Mesendoderm (in vitro differentiated cells): ENCODE measurements at regions not wholly inside any gene's neighbourhood (a gene's known extent, or its start where the extent isn't known, plus 50 kb on each side); places are given as distances from the start of the nearest gene placed in this dataset.

Experiments
- DNase-seq: peaks from one replicate; pipeline ENCODE4 v3.0.0; 2013
- H2AK5ac ChIP-seq: 2 replicates; pipeline ENCODE4 v1.6.1; 2013; ENCODE audit warnings: low read length, inconsistent platforms
- H2BK120ac ChIP-seq: 2 replicates; pipeline ENCODE4 v1.6.1; 2013; ENCODE audit warnings: low read depth, mild to moderate bottlenecking, low read length, moderate library complexity, mixed read lengths
- H2BK15ac ChIP-seq: replicated peaks from 2 replicates; pipeline ENCODE4 v1.6.1; 2013; ENCODE audit warnings: low read depth, mild to moderate bottlenecking, moderate library complexity
- H2BK5ac ChIP-seq: 2 replicates; pipeline ENCODE4 v1.6.1; 2013; ENCODE audit warnings: low read length, inconsistent platforms
- H3K18ac ChIP-seq: 2 replicates; pipeline ENCODE4 v1.6.1; 2013; ENCODE audit warnings: mild to moderate bottlenecking, low read length, mixed read lengths
- H3K23ac ChIP-seq: one replicate; pipeline ENCODE4 v1.6.1; 2013; ENCODE audit warnings: low read length
- H3K27ac ChIP-seq: 2 replicates; pipeline ENCODE4 v1.5.1; 2013; ENCODE audit warnings: low read depth, mild to moderate bottlenecking, inconsistent platforms, low read length, moderate library complexity
- H3K27me3 ChIP-seq: 2 replicates; pipeline ENCODE4 v1.6.1; 2013; ENCODE audit warnings: low read length, control low read depth, mild to moderate bottlenecking, inconsistent platforms; ENCODE audit not compliant: insufficient read depth, poor library complexity
- H3K36me3 ChIP-seq: 2 replicates; pipeline ENCODE4 v1.6.1; 2013; ENCODE audit warnings: low read length, inconsistent platforms; ENCODE audit not compliant: control insufficient read depth, insufficient read depth
- H3K4ac ChIP-seq: one replicate; pipeline ENCODE4 v1.6.1; 2013; ENCODE audit warnings: low read depth, mild to moderate bottlenecking, low read length, moderate library complexity
- H3K4me1 ChIP-seq: 2 replicates; pipeline ENCODE4 v1.6.1; 2013; ENCODE audit warnings: low read depth, low read length, inconsistent platforms; ENCODE audit not compliant: control insufficient read depth
- H3K4me2 ChIP-seq: 2 replicates; pipeline ENCODE4 v1.6.1; 2013; ENCODE audit warnings: low read length
- H3K4me3 ChIP-seq: 2 replicates; pipeline ENCODE4 v1.5.1; 2013; ENCODE audit warnings: mild to moderate bottlenecking, low read length
- H3K56ac ChIP-seq: one replicate; pipeline ENCODE4 v1.6.1; 2013; ENCODE audit warnings: low read length
- H3K79me1 ChIP-seq: 2 replicates; pipeline ENCODE4 v1.6.1; 2013; ENCODE audit warnings: low read length, inconsistent platforms
- H3K79me2 ChIP-seq: 2 replicates; pipeline ENCODE4 v1.6.1; 2013; ENCODE audit warnings: mild to moderate bottlenecking, low read length; ENCODE audit not compliant: control insufficient read depth, insufficient read depth
- H3K9ac ChIP-seq: 2 replicates; pipeline ENCODE4 v1.6.1; 2013; ENCODE audit warnings: low read length, inconsistent platforms
- H4K5ac ChIP-seq: one replicate; pipeline ENCODE4 v1.6.1; 2013; ENCODE audit warnings: low read length
- H4K8ac ChIP-seq: one replicate; pipeline ENCODE4 v1.6.1; 2013; ENCODE audit warnings: low read depth, mild to moderate bottlenecking, control low read depth, low read length, moderate library complexity
- WGBS: extraction: QIAGEN DNeasy Blood & Tissue Kit; methylation state at CpG from one replicate; pipeline ENCODE4 v1.1.7; 2013; ENCODE audit warnings: low lambda C conversion rate, missing lambda C conversion rate; ENCODE audit not compliant: insufficient coverage; ENCODE audit errors: extremely low coverage; 5-methylcytosine and 5-hydroxymethylcytosine counted together

DNA sequence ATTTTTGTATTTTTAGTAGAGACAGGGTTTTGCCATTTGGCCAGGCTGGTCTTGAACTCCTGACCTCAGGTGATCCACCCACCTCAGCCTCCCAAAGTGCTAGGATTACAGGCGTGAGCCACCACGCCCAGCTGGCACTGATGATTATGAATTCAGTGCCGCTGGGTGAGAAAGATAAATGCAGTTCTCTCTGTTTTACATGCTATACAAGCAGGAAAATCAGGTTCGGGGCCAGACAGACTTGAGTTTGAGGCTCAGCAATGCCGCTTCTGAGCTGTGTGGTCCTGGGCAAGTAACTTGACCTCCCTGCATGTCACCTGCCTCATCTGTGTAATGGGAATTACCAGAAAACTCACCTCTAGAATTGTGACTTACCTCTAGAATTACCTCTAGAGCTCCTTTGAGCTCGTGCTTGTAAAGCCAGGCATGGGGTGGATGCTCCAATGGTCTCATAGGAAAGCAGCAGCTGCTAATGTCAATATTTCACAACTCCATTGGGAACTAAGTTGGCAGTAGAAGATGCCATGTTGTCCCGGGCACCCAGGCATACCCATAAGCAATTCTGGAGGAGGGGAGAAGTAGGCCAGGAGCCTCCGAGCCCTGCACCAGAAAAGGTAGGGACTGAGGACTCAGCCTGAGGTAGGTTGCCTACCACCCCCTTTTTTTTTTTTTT is 119.8 kb upstream of the SLC25A33 start:
- Histone ChIP-seq H3K4me3 (no peak overlapping the region), H2BK120ac (no peak overlapping the region), H3K23ac (no peak overlapping the region), H3K27ac (no peak overlapping the region), H3K36me3 (no peaks in the 10 kb centered on the region), H3K79me2 (no peaks in the 10 kb centered on the region), H3K4me2 (no peak overlapping the region), H4K8ac (no peak overlapping the region), H3K4me1 (no peaks in the 10 kb centered on the region), H3K79me1 (no peaks in the 10 kb centered on the region), H2BK5ac (no peak overlapping the region), H3K9ac (no peak overlapping the region), H2BK15ac (no peak overlapping the region), H3K27me3 (no peaks in the 10 kb centered on the region), H2AK5ac (no peak overlapping the region), H3K4ac (no peak overlapping the region), H3K56ac (no peak overlapping the region), H3K18ac (no peak overlapping the region), H4K5ac (no peak overlapping the region)
- no CpG with 5 or more reads among the region's 8 CpGs for WGBS
- no peak for DNase-seq

DNA sequence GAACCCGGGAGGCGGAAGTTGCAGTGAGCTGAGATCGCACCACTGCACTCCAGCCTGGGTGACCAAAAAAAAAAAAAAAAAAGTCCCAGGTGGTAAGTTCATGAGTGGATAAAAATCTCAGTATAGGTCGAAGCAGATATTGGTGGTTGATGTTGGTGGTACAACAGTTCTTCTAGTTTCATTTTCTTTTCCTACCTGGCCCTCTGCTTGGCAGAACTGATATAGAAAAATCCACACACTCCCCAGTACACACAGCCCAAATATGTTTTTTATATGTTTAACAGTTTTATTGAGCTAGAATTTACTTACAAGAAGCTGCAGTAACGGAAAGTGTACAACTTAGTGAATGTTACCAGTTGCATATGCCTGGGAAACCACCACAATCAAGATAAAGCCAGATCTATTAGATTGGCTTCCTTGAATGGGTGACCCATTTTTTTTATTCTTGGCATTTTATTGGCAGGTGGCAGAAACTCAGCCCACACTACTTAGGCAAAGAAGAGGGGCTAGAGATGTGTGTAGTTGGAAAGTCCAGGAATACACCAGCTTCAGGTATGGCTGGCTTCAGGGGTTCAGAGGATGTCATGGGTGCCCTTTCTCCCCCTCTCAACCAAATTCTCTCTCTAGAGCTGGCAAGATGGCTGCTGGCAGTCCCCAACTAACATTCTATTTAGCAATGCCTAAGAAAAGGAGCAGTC is 118.3 kb upstream of the SLC25A33 start:
- no peak overlapping the region for H3K56ac ChIP-seq
- H3K23ac ChIP-seq, result no peak overlapping the region
- H3K27ac ChIP-seq, result no peak overlapping the region
- H3K4me3 ChIP-seq, result no peak overlapping the region
- no peak overlapping the region for H2BK15ac ChIP-seq
- no peak overlapping the region for H2AK5ac ChIP-seq
- no peak overlapping the region for H4K5ac ChIP-seq
- H3K79me2 ChIP-seq, result no peaks in the 10 kb centered on the region
- H3K79me1 ChIP-seq, result no peaks in the 10 kb centered on the region
- no peak overlapping the region for H2BK5ac ChIP-seq
- H2BK120ac ChIP-seq, result no peak overlapping the region
- H3K9ac ChIP-seq, result no peak overlapping the region
- WGBS, result no CpG with 5 or more reads among the region's 5 CpGs
- H3K27me3 ChIP-seq, result no peaks in the 10 kb centered on the region
- H3K4ac ChIP-seq, result no peak overlapping the region
- H3K18ac ChIP-seq, result no peak overlapping the region
- no peaks in the 10 kb centered on the region for H3K36me3 ChIP-seq
- DNase-seq, result no peak
- H3K4me1 ChIP-seq, result no peaks in the 10 kb centered on the region
- no peak overlapping the region for H3K4me2 ChIP-seq
- H4K8ac ChIP-seq, result no peak overlapping the region

DNA sequence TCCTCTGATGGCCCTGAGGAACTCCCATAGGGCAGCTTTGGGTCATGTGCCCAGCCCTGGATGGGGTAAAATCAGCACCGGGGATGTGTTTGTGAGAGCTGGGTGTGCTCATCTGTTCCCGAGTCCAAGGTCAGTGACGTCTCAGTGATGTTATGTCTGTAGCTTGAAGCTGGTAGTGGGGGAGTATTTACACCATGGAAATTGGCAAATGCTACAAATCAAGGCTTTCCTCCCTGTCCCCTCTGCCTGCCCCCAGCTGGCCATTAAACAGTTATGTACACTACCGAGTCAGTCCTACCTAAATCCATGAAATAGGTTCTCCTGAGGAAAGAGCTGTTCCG is 117.8 kb upstream of the SLC25A33 start:
- Histone ChIP-seq H2BK120ac (no peak overlapping the region), H3K79me1 (no peaks in the 10 kb centered on the region), H3K18ac (no peak overlapping the region), H2BK15ac (no peak overlapping the region), H3K4me3 (no peak overlapping the region), H3K23ac (no peak overlapping the region), H4K5ac (no peak overlapping the region), H3K27me3 (no peaks in the 10 kb centered on the region), H3K27ac (no peak overlapping the region), H3K4ac (no peak overlapping the region), H3K9ac (no peak overlapping the region), H2BK5ac (no peak overlapping the region), H3K79me2 (no peaks in the 10 kb centered on the region), H3K56ac (no peak overlapping the region), H3K36me3 (no peaks in the 10 kb centered on the region), H3K4me1 (no peaks in the 10 kb centered on the region), H3K4me2 (no peak overlapping the region), H4K8ac (no peak overlapping the region), H2AK5ac (no peak overlapping the region)
- DNase-seq, result no peak
- no CpG with 5 or more reads among the region's 5 CpGs for WGBS

DNA sequence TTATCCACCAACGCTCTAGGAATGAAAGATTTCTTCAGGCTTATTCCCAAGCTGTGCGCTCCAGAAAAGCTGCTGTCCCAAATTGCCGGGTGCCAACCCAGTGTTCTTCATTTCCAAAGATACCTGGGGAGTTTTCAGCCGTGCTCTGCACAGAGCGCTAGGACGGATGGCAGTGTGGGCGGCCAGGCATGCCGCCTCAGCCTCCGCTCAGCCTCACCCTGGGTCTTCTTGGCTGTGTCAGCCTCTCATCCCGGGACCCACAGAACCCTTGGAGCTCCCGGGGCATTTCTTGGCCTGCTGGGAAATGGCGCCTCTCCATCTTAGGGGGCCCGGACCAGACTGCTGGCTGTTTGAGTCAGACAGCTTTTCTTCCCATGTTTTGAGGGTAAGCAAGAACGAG is 116.9 kb upstream of the SLC25A33 start:
- Histone ChIP-seq H4K8ac (no peak overlapping the region), H3K79me1 (no peaks in the 10 kb centered on the region), H3K9ac (no peak overlapping the region), H2BK5ac (no peak overlapping the region), H3K4me2 (no peak overlapping the region), H3K27me3 (no peaks in the 10 kb centered on the region), H3K56ac (no peak overlapping the region), H2BK120ac (no peak overlapping the region), H2BK15ac (no peak overlapping the region), H3K4me3 (no peak overlapping the region), H3K18ac (no peak overlapping the region), H3K79me2 (no peaks in the 10 kb centered on the region), H3K4me1 (no peaks in the 10 kb centered on the region), H3K23ac (no peak overlapping the region), H2AK5ac (no peak overlapping the region), H4K5ac (no peak overlapping the region), H3K27ac (no peak overlapping the region), H3K36me3 (no peaks in the 10 kb centered on the region), H3K4ac (no peak overlapping the region)
- no peak for DNase-seq
- WGBS, result no CpG with 5 or more reads among the region's 14 CpGs

DNA sequence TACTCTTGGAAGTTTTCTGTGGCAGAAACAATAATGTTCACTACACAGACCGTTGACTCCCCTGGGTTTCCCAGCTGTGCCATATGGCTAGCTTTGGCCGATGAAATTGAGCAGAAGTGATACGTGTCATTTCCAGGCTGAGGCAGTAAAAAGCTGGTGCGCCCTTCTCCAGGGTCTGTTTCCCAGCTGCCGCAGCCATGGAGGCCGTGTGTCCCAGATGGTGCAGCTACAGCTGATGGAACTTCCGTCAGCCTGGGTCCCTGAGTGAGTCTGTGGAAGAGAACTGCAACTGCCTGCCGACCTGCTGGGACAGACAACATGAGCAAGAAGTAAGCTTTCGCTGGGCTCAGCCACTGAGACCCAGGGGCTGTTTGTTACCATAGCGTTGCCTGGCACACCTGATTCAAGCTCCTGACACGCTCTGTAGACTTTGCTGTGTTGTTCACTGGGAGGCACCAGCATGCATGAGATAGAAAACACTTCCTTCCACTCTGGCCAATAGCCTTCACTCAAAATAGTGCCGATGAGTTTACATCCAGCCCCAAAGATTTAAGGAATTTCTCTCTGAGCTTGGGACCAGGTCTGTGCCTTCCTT is 116.3 kb upstream of the SLC25A33 start:
- Histone ChIP-seq H3K4me3 (no peak overlapping the region), H3K4me1 (no peaks in the 10 kb centered on the region), H3K23ac (peak overlapping the region; percentile 17), H3K56ac (no peak overlapping the region), H3K36me3 (no peaks in the 10 kb centered on the region), H3K79me1 (no peaks in the 10 kb centered on the region), H2BK5ac (no peak overlapping the region), H3K27ac (no peak overlapping the region), H3K9ac (no peak overlapping the region), H2AK5ac (no peak overlapping the region), H3K18ac (no peak overlapping the region), H3K27me3 (no peaks in the 10 kb centered on the region), H3K4ac (no peak overlapping the region), H3K4me2 (no peak overlapping the region), H3K79me2 (no peaks in the 10 kb centered on the region), H2BK120ac (no peak overlapping the region), H4K5ac (no peak overlapping the region), H4K8ac (no peak overlapping the region), H2BK15ac (no peak overlapping the region)
- WGBS, result no CpG with 5 or more reads among the region's 12 CpGs
- DNase-seq, result no peak
